Left ventricle myocardium superior (tissue), 1 donor: ENCODE measurements at regions not wholly inside any gene's neighbourhood (a gene's known extent, or its start where the extent isn't known, plus 50 kb on each side); places are given as distances from the start of the nearest gene placed in this dataset.

Experiments
- ATAC-seq: fragments of 200-7000 bp; cut with Tn5 transposase; one replicate; pipeline ENCODE4 v1.9.1; 2020; ENCODE audit warnings: mild to moderate bottlenecking, moderate library complexity
- DNase-seq: peaks from one replicate; pipeline ENCODE4 v3.0.0-alpha.2; 2020
- intact Hi-C: fragments of 100-400 bp; cut with micrococcal nuclease; formaldehyde crosslinking; loops from one replicate; pipeline ENCODE4 v1.11.0; 2022
- donor health status: DM: no; HTN: yes; CAD: no; lungs with severe emphysema.

DNA sequence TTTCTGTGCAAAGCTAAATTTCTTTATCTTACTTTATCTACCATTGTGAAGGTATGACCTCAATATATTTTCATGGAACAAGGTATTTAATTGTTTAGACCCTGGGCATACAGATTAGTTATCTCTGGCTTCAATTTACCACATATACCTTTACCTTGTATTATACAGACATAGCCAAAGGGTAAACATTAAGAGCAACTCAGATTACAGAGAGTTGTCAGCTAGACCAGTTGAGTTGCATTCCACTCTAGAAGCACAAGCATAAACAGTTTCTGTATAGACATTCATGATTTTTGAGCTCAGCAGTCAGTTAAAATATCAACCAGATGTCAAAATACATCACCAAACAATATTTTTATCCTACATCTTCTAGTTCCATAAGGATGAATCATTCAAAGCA is 857.3 kb upstream of the ZWINT start:
- DNase-seq, result no peak
- intact Hi-C loops, result no loop called here
- ATAC-seq, result no peak

DNA sequence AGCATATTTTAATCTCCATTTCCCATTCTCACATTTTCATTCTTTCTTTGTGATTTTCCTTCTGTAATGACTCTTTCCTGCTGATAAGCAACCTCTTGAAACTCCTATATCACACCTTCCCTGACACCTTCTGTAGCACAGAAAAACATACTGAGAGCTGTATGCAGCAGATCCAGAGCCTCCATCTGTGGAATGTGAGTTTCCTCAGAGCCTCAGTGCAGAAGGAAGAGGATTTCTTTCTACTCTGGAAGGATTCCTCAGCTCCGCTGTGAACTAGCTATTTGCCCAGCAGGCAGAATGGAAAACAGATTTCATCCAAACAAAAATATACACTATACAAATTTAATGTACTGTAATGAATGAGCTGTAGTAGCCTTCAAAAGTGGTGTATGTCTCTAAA is 841.3 kb upstream of the ZWINT start:
- no peak for DNase-seq
- intact Hi-C loops, result no loop called here
- no peak for ATAC-seq

GRCh38 chr10:57188846-57189245 is 827.8 kb upstream of the ZWINT start:
- intact Hi-C loops, result no loop called here
- ATAC-seq (no peak), DNase-seq (no peak)

DNA sequence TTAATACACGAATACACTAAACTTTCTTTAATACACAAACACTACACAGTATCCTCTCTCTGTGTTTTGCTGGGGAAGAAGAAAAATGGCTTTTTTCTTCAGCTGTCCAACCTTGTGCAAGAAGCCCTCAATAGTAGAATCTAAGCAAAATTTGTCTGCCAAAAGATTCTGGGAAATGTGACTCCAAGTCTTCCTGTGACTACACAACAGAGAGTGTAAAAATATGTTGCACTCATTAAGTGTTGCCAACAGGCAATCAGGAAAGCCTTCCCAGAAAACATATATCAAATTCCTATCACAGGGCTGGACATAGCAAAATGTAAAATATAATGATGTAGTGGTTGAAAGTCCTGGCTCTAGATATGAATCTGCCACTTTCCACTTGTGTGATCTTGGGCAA is 825.1 kb upstream of the ZWINT start:
- ATAC-seq, result no peak
- intact Hi-C loops, result no loop called here

GRCh38 chr10:57169597-57169996 is 808.5 kb upstream of the ZWINT start:
- no peak for DNase-seq
- ATAC-seq, result no peak
- intact Hi-C loops, result no loop called here

More for the DNA sequence above, 825.1 kb upstream of the ZWINT start:
- DNase-seq, result no peak

- no peak for ATAC-seq
- intact Hi-C loops, result no loop called here
- DNase-seq, result no peak
Observed at GRCh38 chr10:57168611-57169240, 807.7 kb upstream of the ZWINT start.

- intact Hi-C loops, result no loop called here
- DNase-seq (no peak), ATAC-seq (no peak)
Observed at GRCh38 chr10:57165671-57166070, 804.6 kb upstream of the ZWINT start.

- intact Hi-C loops, result no loop called here
- DNase-seq, result no peak
- no peak for ATAC-seq
Observed at GRCh38 chr10:57162231-57162630, 801.2 kb upstream of the ZWINT start.

DNA sequence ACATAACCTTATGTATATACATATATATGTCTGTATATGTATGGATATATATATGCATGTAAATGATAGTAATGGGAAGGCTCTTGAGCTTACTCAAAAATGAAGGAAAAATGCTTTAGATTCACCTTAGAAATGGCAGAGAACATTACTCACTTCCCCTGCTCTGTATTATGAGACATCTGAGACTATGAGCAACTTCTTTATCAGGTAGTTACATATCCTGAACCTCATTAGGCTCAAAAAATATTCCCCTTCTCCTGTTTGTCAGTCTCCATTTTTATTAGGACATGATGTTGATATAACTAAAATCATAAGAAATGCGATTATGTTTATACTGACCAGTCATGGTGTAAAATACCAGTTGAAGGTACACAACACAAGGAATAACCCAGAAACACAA is 800.1 kb upstream of the ZWINT start:
- no peak for DNase-seq
- no peak for ATAC-seq
- intact Hi-C loops, result no loop called here

DNA sequence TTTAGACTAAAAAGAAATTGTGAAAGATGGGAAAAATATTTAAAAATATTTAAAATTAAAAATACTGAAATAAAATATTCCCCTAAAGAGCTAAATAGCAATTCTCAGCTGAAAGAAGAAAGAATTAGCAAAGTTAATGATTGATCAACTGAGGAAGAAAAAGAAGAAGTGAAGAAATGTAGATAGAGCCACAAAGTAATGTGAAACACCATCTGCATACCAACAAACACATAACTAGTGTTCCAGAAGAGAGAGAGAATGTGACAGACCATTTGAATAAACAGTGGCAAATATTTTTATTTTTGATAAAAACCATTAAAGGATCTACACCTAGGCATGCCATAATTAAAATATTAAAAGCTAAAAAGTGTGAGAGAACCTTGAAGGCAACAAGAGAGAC is 784.5 kb upstream of the ZWINT start:
- no peak for DNase-seq
- no peak for ATAC-seq
- intact Hi-C loops, result no loop called here

GRCh38 chr10:57142925-57143576 is 782.0 kb upstream of the ZWINT start:
- ATAC-seq (no peak), DNase-seq (no peak)
- intact Hi-C loops, result no loop called here

DNA sequence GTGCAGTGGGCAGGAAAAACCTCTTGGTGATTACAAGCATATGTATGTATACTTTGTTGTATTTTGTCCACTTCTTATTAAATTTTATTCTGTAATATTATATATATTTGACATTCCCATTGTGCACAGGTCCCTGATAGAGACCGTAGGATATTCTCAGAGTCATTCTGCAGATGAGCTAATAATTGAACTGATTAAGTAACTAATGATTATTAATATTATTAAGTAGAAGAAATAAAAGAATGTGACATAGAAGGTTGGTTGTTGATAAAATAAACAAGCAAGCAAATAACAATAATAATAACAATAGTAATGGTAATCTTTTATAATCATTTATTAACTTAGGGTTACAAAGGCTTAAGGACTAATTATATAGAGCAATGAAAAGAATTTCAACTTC is 780.6 kb upstream of the ZWINT start:
- DNase-seq (no peak), ATAC-seq (no peak)
- intact Hi-C loops, result no loop called here

GRCh38 chr10:57119684-57120083 is 758.6 kb upstream of the ZWINT start:
- no peak for DNase-seq
- ATAC-seq, result no peak
- intact Hi-C loops, result no loop called here

DNA sequence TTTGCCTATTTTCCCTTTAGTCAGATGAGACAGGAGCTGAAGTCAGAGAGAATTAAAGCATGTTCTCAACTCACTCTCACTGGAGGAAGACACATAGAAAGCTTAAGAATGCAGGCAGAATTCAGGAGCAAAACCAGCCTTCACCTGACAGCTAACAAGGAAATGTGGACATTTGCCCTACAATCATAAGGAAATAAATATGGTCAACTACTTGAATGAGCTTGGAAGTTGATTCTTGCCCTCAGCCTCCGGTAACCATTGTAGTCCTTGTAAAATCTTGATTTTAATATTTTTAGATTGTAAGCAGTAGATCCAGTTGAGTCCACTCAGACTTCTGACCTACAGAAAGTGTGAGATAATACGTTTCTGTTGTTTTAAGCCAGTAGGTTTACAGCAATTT is 752.5 kb upstream of the ZWINT start:
- DNase-seq, result no peak
- intact Hi-C loops, result no loop called here
- ATAC-seq, result no peak

GRCh38 chr10:57102236-57102635 is 741.2 kb upstream of the ZWINT start:
- intact Hi-C loops, result no loop called here
- DNase-seq (no peak), ATAC-seq (no peak)

DNA sequence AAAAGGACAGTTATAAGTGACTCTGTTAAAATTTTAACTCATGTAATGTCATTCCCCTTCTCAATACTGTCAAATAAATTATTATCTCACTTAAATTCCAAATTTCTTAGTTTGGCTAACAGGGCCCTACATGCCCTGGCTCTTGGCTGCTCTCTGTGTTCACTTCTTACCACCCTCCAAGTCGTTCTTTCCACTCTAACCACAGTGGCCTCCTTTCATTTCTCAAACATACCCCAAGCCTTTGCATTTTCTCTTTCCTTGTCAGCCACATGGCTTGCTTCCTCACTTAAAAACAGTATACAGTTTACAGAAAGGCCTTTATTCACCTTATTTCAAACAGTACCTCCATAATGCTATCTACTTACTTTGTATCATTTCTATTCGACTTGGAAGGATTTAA is 737.1 kb upstream of the ZWINT start:
- intact Hi-C loops, result no loop called here
- DNase-seq (no peak), ATAC-seq (no peak)

DNA sequence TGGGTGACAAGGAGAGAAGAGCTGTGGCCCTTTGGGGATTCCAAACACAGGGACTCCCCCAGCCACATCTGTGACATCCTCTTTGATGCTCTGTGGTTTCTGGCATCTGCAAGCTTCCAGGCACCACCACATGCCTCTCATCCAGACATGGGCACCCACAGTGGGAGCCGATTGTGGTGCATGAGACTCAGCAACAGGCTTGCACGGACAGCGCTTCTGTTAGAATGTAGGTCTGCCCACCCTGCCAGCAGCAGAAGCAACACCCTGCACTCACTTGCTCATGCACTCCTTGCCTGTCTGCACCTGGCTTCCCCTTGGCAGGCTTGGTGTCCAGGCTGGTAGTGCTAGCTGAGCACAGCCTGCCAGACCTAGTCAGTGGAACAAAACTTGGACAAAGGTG is 735.0 kb upstream of the ZWINT start:
- DNase-seq, result no peak
- intact Hi-C loops, result no loop called here
- no peak for ATAC-seq

GRCh38 chr10:57094965-57095364 is 733.9 kb upstream of the ZWINT start:
- intact Hi-C loops, result no loop called here
- ATAC-seq (no peak), DNase-seq (peak; percentile 14)

- ATAC-seq, result no peak
- intact Hi-C loops, result no loop called here
- DNase-seq, result no peak
Observed at GRCh38 chr10:57094083-57094482, 733.0 kb upstream of the ZWINT start.

DNA sequence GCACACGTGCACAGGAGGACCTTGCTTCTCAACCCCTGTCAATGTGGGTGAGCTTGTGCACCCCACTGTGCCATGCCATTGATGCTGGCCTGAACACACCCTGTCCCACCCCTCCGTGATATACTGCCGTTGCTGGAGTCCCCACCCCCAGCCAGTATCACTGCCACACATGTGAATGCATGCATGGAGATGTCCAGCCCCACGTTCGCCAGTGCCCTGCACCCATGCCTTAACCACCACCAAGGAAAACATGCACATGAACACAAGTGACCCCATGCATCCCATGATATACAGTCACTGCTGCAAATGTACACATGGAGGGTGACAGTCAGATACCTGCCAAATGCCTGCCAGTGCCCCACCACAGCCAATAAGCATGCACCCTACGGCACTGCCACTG is 692.5 kb upstream of the ZWINT start:
- ATAC-seq (no peak), DNase-seq (no peak)
- intact Hi-C loops, result no loop called here

DNA sequence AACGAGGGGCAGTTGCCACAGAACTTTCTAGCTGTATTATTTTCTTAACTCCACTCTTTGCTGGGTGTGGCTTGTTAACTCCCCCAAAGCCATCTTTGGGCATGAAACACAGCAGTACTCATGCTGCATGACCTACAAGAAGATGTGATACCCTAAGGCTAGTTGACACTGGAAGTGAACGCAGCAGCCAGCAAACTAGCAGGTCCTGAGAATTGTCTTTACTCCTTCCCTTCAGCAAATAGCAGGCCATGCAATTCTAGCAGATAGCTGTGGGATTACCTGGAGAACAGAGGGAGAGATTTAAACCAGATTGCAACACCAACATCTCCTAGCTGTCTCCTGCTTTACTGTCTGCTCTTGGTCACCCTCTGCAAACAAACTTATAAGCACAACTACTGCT is 688.0 kb upstream of the ZWINT start:
- ATAC-seq (no peak), DNase-seq (no peak)
- intact Hi-C loops, result no loop called here

- intact Hi-C loops, result no loop called here
- ATAC-seq (no peak), DNase-seq (no peak)
Observed at GRCh38 chr10:57038531-57038930, 677.5 kb upstream of the ZWINT start.
